Astrocyte (in vitro differentiated cells and primary cell): ENCODE measurements at regions not wholly inside any gene's neighbourhood (a gene's known extent, or its start where the extent isn't known, plus 50 kb on each side); places are given as distances from the start of the nearest gene placed in this dataset.

Experiments
- EZH2 ChIP-seq: IDR thresholded peaks from 2 replicates; pipeline ENCODE4 v1.6.1; 2012; ENCODE audit warnings: mild to moderate bottlenecking, low read length, inconsistent platforms; ENCODE audit not compliant: insufficient read depth
- TF ChIP-seq, protein P1 (sequence below): IDR thresholded peaks from 2 replicates; pipeline ENCODE4 v1.5.1; 2011; ENCODE audit warnings: low read depth, mild to moderate bottlenecking, inconsistent platforms, low read length, moderate library complexity; ENCODE audit not compliant: insufficient read depth

DNA sequence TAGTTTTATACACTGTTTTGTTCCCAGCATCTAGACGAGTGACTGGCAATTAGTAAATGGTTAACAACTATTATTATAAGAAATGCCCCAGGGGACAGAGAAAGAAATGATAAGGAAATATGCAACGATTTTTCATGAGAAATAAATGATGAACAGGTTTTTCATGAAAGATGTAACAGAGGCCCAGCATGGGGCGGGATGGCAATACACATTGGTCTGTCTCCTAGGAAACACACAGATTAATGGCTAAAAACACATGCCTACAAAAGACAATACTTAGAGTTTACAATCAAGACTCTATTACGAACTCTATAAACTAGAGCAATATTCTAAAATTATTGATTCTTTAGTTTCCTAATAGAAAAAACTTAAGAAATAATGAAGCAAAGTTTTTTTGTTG, 441.5 kb upstream of the CDH9 start:
- TF ChIP-seq EZH2: no peak
- TF ChIP-seq, protein P1, sequence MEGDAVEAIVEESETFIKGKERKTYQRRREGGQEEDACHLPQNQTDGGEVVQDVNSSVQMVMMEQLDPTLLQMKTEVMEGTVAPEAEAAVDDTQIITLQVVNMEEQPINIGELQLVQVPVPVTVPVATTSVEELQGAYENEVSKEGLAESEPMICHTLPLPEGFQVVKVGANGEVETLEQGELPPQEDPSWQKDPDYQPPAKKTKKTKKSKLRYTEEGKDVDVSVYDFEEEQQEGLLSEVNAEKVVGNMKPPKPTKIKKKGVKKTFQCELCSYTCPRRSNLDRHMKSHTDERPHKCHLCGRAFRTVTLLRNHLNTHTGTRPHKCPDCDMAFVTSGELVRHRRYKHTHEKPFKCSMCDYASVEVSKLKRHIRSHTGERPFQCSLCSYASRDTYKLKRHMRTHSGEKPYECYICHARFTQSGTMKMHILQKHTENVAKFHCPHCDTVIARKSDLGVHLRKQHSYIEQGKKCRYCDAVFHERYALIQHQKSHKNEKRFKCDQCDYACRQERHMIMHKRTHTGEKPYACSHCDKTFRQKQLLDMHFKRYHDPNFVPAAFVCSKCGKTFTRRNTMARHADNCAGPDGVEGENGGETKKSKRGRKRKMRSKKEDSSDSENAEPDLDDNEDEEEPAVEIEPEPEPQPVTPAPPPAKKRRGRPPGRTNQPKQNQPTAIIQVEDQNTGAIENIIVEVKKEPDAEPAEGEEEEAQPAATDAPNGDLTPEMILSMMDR: no peak
